ENCODE measurements at regions not wholly inside any gene's neighbourhood (a gene's known extent, or its start where the extent isn't known, plus 50 kb on each side); places are given as distances from the start of the nearest gene placed in this dataset.
"Not testable (repeated sequence)": the region's sequence is repeated elsewhere in the genome, so short reads cannot be mapped to it uniquely, and the experiment has no call there.

DNA sequence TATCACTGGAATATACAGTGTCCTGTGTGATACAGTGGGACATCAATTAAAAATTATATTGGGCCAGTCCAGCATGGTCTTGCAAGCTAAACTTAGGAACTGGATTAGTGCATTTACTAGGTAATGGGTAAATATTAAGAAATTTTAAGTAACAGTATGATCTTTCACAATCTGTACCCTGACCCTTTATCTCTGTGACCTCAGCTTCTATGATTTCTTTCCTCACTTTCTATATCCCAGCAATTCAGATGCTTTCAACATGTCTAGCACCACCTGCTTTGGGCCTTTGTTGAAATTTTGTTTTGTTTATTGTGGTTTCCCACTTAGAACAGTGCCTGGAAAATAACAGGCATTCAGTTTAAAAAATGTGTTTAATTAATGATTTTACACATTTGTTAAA is 2295.4 kb downstream of the ARAP2 start:
- TF ChIP-seq, protein P1, sequence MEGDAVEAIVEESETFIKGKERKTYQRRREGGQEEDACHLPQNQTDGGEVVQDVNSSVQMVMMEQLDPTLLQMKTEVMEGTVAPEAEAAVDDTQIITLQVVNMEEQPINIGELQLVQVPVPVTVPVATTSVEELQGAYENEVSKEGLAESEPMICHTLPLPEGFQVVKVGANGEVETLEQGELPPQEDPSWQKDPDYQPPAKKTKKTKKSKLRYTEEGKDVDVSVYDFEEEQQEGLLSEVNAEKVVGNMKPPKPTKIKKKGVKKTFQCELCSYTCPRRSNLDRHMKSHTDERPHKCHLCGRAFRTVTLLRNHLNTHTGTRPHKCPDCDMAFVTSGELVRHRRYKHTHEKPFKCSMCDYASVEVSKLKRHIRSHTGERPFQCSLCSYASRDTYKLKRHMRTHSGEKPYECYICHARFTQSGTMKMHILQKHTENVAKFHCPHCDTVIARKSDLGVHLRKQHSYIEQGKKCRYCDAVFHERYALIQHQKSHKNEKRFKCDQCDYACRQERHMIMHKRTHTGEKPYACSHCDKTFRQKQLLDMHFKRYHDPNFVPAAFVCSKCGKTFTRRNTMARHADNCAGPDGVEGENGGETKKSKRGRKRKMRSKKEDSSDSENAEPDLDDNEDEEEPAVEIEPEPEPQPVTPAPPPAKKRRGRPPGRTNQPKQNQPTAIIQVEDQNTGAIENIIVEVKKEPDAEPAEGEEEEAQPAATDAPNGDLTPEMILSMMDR (IDR thresholded peaks at IDR 0.05; ENCODE audit: borderline replicate concordance, insufficient read depth, low read depth, low read length) = no peak
- no peak overlapping the region for H3K4me3 ChIP-seq (ENCODE audit: low read depth, low read length)

DNA sequence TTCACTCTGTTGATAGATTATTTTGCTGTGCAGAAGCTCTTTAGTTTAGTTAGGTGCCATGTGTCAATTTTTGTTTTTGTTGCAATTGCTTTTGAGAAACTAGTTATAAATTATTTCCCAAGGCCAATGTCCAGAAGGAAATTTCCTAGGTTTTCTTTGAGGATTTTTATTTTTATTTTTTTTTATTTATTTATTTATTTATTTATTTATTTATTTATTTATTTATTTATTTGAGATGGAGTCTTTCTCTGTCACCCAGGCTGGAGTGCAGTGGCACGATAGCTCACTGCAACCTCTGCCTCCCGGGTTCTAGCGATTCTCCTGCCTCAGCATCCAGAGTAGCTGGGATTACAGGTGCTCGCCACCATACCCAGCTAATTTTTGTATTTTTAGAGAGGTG is 2290.5 kb downstream of the ARAP2 start:
- H3K4me3 ChIP-seq (ENCODE audit: low read depth, low read length) = not testable (repeated sequence)

DNA sequence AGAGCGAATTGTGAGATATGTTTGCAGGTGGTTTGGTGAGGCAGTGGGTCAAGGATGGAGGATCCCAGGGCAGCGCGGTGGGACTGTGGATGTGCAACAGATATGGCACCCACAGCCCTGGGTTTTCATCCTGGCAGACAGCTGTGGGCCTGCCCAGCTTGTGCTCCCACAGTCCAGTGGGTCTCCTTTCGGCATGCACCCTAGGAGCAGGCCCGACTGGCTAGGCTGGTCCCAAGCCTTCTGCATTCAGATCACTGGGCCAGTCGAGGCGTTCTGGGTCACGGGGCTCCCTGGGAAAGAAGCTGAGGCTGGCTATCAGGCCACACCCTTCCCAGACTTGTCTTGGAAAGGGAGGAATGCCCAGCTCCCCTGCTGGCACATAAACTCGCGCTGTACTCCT is 2289.6 kb downstream of the ARAP2 start:
- TF ChIP-seq, protein P1 (IDR thresholded peaks at IDR 0.05; ENCODE audit: borderline replicate concordance, insufficient read depth, low read depth, low read length) = no peak
- H3K4me3 ChIP-seq (ENCODE audit: low read depth, low read length) = no peak overlapping the region

DNA sequence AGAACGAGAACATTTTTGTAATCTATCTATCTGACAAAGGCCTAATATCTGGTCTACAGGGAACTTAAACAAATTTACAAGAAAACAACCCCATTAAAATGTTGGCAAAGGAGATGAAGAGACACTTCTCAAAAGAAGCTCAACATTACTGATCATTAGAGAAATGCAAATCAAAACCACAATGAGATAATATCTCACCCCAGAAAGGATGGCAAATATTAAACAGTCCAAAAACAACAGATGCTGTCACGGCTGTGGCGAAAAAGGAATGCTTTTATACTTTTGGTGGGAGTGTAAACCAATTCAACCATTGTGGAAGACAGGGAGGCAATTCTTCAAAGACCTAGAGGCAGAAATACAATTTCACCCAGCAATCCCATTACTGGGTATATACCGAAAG is 2284.8 kb downstream of the ARAP2 start:
- TF ChIP-seq, protein P1 (IDR thresholded peaks at IDR 0.05; ENCODE audit: borderline replicate concordance, insufficient read depth, low read depth, low read length) = no peak
- H3K4me3 ChIP-seq (ENCODE audit: low read depth, low read length) = no peak overlapping the region

DNA sequence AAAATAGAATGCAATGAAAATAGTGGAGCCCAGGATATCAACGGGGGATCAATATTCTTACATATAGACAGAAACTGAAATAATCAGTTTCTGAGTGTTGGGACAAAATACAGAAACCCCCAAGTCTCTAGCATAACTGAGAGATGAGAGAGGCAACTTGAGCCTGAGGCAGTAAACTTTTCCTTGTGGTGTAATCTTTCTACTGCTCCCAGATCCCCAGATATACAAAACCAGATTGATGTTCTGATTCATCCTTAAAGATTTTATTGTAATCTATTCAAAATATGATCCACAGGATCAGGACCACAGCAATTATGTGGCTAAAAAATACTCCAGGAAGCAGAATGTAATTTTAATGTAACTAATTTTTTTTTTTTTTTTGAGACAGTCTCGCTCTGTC is 2282.6 kb downstream of the ARAP2 start:
- TF ChIP-seq, protein P1 (IDR thresholded peaks at IDR 0.05; ENCODE audit: borderline replicate concordance, insufficient read depth, low read depth, low read length) = no peak

DNA sequence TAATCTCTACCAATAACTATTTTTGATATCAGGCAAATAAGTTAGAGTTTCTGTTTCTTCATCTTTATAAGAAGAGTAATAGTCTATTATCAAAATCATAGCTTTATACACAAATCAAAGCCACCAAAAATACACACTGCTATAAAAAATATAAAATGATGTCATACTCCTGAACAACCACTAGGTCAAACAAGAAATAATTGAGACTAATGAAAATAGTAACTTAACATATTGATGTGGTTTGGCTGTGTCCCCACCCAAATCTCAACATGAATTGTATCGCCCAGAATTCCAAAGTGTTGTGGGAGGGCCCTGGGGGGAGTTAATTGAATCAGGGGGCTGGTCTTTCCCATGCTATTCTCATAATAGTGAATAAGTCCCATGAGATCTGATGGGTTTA is 2277.5 kb downstream of the ARAP2 start:
- TF ChIP-seq, protein P1 (IDR thresholded peaks at IDR 0.05; ENCODE audit: borderline replicate concordance, insufficient read depth, low read depth, low read length) = no peak
- no peak overlapping the region for H3K4me3 ChIP-seq (ENCODE audit: low read depth, low read length)

More for the DNA sequence above, 2282.6 kb downstream of the ARAP2 start:
- no peak overlapping the region for H3K4me3 ChIP-seq (ENCODE audit: low read depth, low read length)

DNA sequence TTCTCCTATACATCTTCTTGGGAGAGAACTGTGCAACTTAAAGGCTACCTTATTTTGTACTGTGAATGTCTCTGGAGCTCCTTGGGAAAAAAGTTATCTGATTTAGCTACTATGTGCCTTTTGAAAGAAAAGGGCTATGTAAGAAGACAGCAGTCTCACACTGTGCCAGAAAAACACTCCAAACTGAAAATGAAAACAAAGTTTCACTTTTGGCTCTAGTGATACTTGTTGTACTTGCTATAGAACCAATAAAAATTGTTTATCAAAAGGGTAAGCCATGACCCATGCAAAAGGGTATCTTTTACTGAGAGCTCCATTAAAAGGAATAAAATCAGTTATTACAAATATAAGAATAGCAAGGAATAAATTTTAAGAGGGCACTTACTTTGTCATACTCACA is 2270.0 kb downstream of the ARAP2 start:
- TF ChIP-seq, protein P1 (IDR thresholded peaks at IDR 0.05; ENCODE audit: borderline replicate concordance, insufficient read depth, low read depth, low read length) = no peak
- no peak overlapping the region for H3K4me3 ChIP-seq (ENCODE audit: low read depth, low read length)

DNA sequence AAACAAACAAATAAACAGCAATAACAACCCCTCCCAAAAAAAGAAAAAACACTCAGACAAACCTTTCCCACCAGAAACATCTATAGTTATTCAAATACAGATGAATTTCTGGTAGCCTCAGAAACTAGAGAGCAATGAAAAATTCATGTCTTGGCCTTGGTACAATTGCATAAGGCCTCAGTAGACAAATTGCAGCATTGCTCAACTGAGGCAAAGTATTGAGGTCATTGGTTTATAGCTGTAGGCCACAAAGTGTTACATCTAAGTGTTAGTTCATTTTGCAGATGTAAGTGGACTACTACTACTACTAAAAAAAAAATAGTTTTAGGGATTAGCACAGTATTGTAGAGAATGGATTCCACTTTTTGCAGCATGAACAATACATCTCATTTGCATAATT is 2268.3 kb downstream of the ARAP2 start:
- no peak overlapping the region for H3K4me3 ChIP-seq (ENCODE audit: low read depth, low read length)
- TF ChIP-seq, protein P1 (IDR thresholded peaks at IDR 0.05; ENCODE audit: borderline replicate concordance, insufficient read depth, low read depth, low read length) = no peak

DNA sequence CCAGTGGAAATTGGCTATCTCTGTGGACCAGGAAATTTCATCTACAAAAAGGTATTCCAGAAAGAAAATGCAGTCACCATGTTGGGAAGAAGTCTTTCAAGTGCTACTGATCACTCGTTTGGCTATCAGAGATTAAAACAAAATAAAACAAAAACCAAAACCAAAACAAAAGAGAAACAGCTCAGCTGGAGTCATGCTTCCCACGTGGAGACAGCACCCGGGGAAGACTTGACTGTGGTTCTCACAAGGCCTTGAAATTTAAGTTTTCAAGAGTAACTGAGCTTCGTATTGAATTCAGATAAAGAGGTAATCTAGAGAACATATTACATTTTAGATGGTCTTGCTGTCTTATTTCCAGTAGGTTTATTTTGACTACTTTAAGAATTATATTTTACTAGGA is 2264.5 kb downstream of the ARAP2 start:
- H3K4me3 ChIP-seq (ENCODE audit: low read depth, low read length) = not testable (repeated sequence)

Measured in GM12875 (cell line).